Colonic mucosa (tissue), 4 donors: ENCODE measurements at regions not wholly inside any gene's neighbourhood (a gene's known extent, or its start where the extent isn't known, plus 50 kb on each side); places are given as distances from the start of the nearest gene placed in this dataset.

Experiments
- DNase-seq: peaks from one replicate; pipeline ENCODE4 v3.0.0-alpha.2; 2020
- H3K27ac ChIP-seq: fragments of 200-600 bp; one replicate; pipeline ENCODE4 v1.8.0; 2021
- H3K27me3 ChIP-seq: fragments of 200-600 bp; one replicate; pipeline ENCODE4 v1.8.0; 2021
- H3K36me3 ChIP-seq: fragments of 200-600 bp; one replicate; pipeline ENCODE4 v1.8.0; 2021
- H3K4me1 ChIP-seq: fragments of 200-600 bp; one replicate; pipeline ENCODE4 v1.8.0; 2021; ENCODE audit warnings: mild to moderate bottlenecking
- H3K4me3 ChIP-seq: fragments of 200-600 bp; one replicate; pipeline ENCODE4 v1.8.0; 2021
- H3K9ac ChIP-seq, 2 donors: one replicate each; pipeline ENCODE4 v1.7.0; 2013; ENCODE audit warnings: control low read depth in 2 of 2, low read depth in 2 of 2, low read length in 2 of 2
- H3K9me3 ChIP-seq: fragments of 200-600 bp; one replicate; pipeline ENCODE4 v1.8.0; 2021
- CTCF ChIP-seq: fragments of 200-600 bp; IDR thresholded peaks from one replicate; pipeline ENCODE4 v1.8.0; 2022; ENCODE audit warnings: antibody characterized with exemption, mild to moderate bottlenecking
- intact Hi-C: fragments of 100-400 bp; cut with DNase I; formaldehyde crosslinking; loops from one replicate; pipeline ENCODE4 v1.14.1; 2022
- donor health status: healthy.
- donor health status: DM: no; HTN: no; CAD: no.
- donor health status: DM: no; HTN: no; CAD: no.

GRCh38 chr16:72371307-72372086, 199.5 kb upstream of the PMFBP1 start:
- no peak overlapping the region for H3K9ac ChIP-seq
- TF ChIP-seq CTCF: no peak
- no peak for DNase-seq
- H3K36me3 ChIP-seq: no peaks in the 10 kb centered on the region
- H3K27me3 ChIP-seq: no peaks in the 10 kb centered on the region
- no peak overlapping the region for H3K27ac ChIP-seq
- no peaks in the 10 kb centered on the region for H3K9me3 ChIP-seq
- no peaks in the 10 kb centered on the region for H3K4me1 ChIP-seq
- intact Hi-C loops: no loop called here
- no peak overlapping the region for H3K4me3 ChIP-seq

DNA sequence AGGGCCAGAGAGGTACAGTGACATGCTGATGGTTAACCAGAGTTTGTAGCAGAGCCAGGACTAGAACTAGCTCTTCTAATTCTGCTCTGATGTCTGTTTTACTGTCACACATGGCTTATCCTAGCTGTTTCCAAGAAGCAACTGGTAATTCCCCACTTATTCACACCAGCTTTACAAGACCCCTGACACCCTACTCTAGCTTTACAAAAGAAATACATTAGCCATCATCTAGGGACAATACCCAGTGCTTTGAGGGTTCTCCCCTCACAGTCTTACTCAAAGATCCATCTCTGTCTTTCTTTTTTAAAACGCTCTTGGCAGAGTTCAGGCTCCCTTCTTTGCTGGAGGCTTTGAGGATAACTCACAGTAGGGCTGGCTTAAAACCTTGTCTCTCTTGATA, 197.3 kb upstream of the PMFBP1 start:
- Histone ChIP-seq H3K27me3 (no peaks in the 10 kb centered on the region), H3K4me3 (no peak overlapping the region), H3K9me3 (no peaks in the 10 kb centered on the region), H3K36me3 (no peaks in the 10 kb centered on the region), H3K9ac (no peak overlapping the region), H3K4me1 (no peaks in the 10 kb centered on the region), H3K27ac (no peak overlapping the region)
- no peak for DNase-seq
- intact Hi-C loops: no loop called here
- TF ChIP-seq CTCF: no peak

- no peak for DNase-seq
- no peaks in the 10 kb centered on the region for H3K27me3 ChIP-seq
- no peaks in the 10 kb centered on the region for H3K36me3 ChIP-seq
- no peaks in the 10 kb centered on the region for H3K4me1 ChIP-seq
- intact Hi-C loops: no loop called here
- H3K9me3 ChIP-seq: no peaks in the 10 kb centered on the region
- no peak overlapping the region for H3K27ac ChIP-seq
- TF ChIP-seq CTCF: no peak
- no peak overlapping the region for H3K4me3 ChIP-seq
- no peak overlapping the region for H3K9ac ChIP-seq
Measured at GRCh38 chr16:72367851-72368250, 195.9 kb upstream of the PMFBP1 start.

DNA sequence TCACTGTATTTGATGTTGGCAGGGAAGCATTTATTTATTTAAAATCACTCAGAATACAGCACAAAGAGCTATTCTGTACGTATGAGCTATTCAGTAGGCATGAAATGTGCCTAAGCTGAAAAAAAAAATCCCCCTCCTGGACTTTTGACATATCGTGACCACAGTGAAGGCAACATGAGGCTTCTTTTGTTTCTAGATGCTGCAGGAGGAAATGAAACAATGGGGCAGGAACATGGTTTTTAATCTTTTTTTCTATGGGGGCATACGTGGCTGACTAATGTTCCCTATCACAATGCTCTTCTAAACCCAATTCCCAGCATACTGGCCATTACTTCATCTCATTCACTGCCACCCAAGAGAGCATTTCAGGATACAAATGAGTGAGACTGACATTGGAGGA, 191.0 kb upstream of the PMFBP1 start:
- no peaks in the 10 kb centered on the region for H3K36me3 ChIP-seq
- H3K27ac ChIP-seq: no peak overlapping the region
- H3K4me1 ChIP-seq: no peaks in the 10 kb centered on the region
- intact Hi-C loops: no loop called here
- no peak for DNase-seq
- no peaks in the 10 kb centered on the region for H3K9me3 ChIP-seq
- no peak overlapping the region for H3K4me3 ChIP-seq
- no peak overlapping the region for H3K9ac ChIP-seq
- TF ChIP-seq CTCF: no peak
- no peaks in the 10 kb centered on the region for H3K27me3 ChIP-seq

DNA sequence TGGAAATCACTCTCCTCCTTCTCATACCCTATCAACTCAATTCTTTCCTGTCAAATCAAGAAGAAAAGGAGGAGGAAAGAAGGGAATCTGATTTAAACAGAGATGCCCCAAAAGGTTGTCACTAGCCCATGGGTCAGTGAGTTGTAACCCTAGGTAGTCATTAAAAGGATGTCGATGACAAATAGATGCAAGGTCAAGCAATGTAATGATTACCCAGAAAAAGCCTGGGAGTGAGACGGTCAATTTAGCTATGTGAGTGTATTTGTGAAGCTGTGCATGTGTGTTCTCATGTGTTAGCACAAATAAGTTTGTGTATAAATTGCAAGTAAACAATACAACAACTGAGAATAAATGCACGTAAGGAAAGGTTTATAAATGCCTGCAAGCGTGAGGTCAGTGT, 190.5 kb upstream of the PMFBP1 start:
- Histone ChIP-seq H3K4me1 (no peaks in the 10 kb centered on the region), H3K36me3 (no peaks in the 10 kb centered on the region), H3K9me3 (no peaks in the 10 kb centered on the region), H3K27ac (no peak overlapping the region), H3K27me3 (no peaks in the 10 kb centered on the region), H3K9ac (no peak overlapping the region), H3K4me3 (no peak overlapping the region)
- TF ChIP-seq CTCF: no peak
- intact Hi-C loops: no loop called here
- no peak for DNase-seq
